BLaER1 (cell line): ENCODE measurements at regions not wholly inside any gene's neighbourhood (a gene's known extent, or its start where the extent isn't known, plus 50 kb on each side); places are given as distances from the start of the nearest gene placed in this dataset.

Experiments
- H3K27ac ChIP-seq: shearing (Covaris generic); formaldehyde crosslinking; 2 replicates; pipeline ENCODE4 v1.8.1; 2022
- H3K27me3 ChIP-seq: shearing (Covaris generic); formaldehyde crosslinking; 2 replicates; pipeline ENCODE4 v1.8.1; 2022
- H3K36me3 ChIP-seq: shearing (Covaris generic); formaldehyde crosslinking; 2 replicates; pipeline ENCODE4 v1.8.1; 2022
- H3K4me1 ChIP-seq: shearing (Covaris generic); formaldehyde crosslinking; 2 replicates; pipeline ENCODE4 v1.8.1; 2022
- H3K4me2 ChIP-seq: shearing (Covaris generic); formaldehyde crosslinking; 2 replicates; pipeline ENCODE4 v1.8.1; 2022
- H3K4me3 ChIP-seq: shearing (Covaris generic); formaldehyde crosslinking; 2 replicates; pipeline ENCODE4 v1.8.1; 2022
- H3K9ac ChIP-seq: shearing (Covaris generic); formaldehyde crosslinking; 2 replicates; pipeline ENCODE4 v1.8.1; 2022
- H3K9me3 ChIP-seq: shearing (Covaris generic); formaldehyde crosslinking; 2 replicates; pipeline ENCODE4 v1.8.1; 2022
- H4K20me1 ChIP-seq: shearing (Covaris generic); formaldehyde crosslinking; 2 replicates; pipeline ENCODE4 v1.8.1; 2022
- Cebpa-rat ChIP-seq: shearing (Covaris generic); IDR thresholded peaks from 2 replicates; pipeline ENCODE4 v1.8.1; 2022

GRCh38 chr17:36837939-36838272 lies 99.4 kb upstream of the LHX1 start:
- Histone ChIP-seq H3K27ac (no peak overlapping the region), H3K9me3 (no peaks in the 10 kb centered on the region), H3K9ac (no peak overlapping the region), H3K4me2 (no peak overlapping the region), H3K4me3 (no peak overlapping the region), H3K4me1 (no peaks in the 10 kb centered on the region), H3K36me3 (no peaks in the 10 kb centered on the region), H4K20me1 (no peaks in the 10 kb centered on the region), H3K27me3 (no peaks in the 10 kb centered on the region)
- no peak for TF ChIP-seq Cebpa-rat

- TF ChIP-seq Cebpa-rat: no peak
- Histone ChIP-seq H3K36me3 (no peaks in the 10 kb centered on the region), H3K9ac (no peak overlapping the region), H3K4me1 (no peaks in the 10 kb centered on the region), H3K27ac (no peak overlapping the region), H3K4me2 (no peak overlapping the region), H3K9me3 (no peaks in the 10 kb centered on the region), H3K4me3 (no peak overlapping the region), H3K27me3 (no peaks in the 10 kb centered on the region), H4K20me1 (no peaks in the 10 kb centered on the region)
Observed at GRCh38 chr17:36839256-36839655, 98.0 kb upstream of the LHX1 start.

GRCh38 chr17:36840796-36841195 lies 96.5 kb upstream of the LHX1 start:
- Histone ChIP-seq H3K27me3 (no peaks in the 10 kb centered on the region), H3K36me3 (no peaks in the 10 kb centered on the region), H3K4me3 (no peak overlapping the region), H3K27ac (no peak overlapping the region), H3K4me1 (peaks cover 2% of the 10 kb centered on the region; the same call in 1 of the 2 replicates), H3K9ac (no peak overlapping the region), H3K9me3 (no peaks in the 10 kb centered on the region), H4K20me1 (no peaks in the 10 kb centered on the region), H3K4me2 (no peak overlapping the region)
- no peak for TF ChIP-seq Cebpa-rat

- no peaks in the 10 kb centered on the region for H3K9me3 ChIP-seq
- H4K20me1 ChIP-seq: no peaks in the 10 kb centered on the region
- H3K36me3 ChIP-seq: no peaks in the 10 kb centered on the region
- H3K27me3 ChIP-seq: no peaks in the 10 kb centered on the region
- H3K9ac ChIP-seq: no peak overlapping the region
- H3K4me1 ChIP-seq: peaks cover 8% of the 10 kb centered on the region; the same call in 1 of the 2 replicates
- no peak overlapping the region for H3K27ac ChIP-seq
- no peak overlapping the region for H3K4me2 ChIP-seq
- no peak overlapping the region for H3K4me3 ChIP-seq
- TF ChIP-seq Cebpa-rat: no peak
Observed at GRCh38 chr17:36842231-36842819, 95.0 kb upstream of the LHX1 start.

- Histone ChIP-seq H3K4me2 (no peak overlapping the region), H3K36me3 (no peaks in the 10 kb centered on the region), H3K27me3 (no peaks in the 10 kb centered on the region), H4K20me1 (no peaks in the 10 kb centered on the region), H3K27ac (no peak overlapping the region), H3K9me3 (no peaks in the 10 kb centered on the region), H3K4me1 (peaks cover 14% of the 10 kb centered on the region), H3K4me3 (no peak overlapping the region), H3K9ac (no peak overlapping the region)
- no peak for TF ChIP-seq Cebpa-rat
Observed at GRCh38 chr17:36842963-36843558, 94.2 kb upstream of the LHX1 start.

- no peak overlapping the region for H3K4me2 ChIP-seq
- H3K4me3 ChIP-seq: no peak overlapping the region
- H3K36me3 ChIP-seq: no peaks in the 10 kb centered on the region
- H4K20me1 ChIP-seq: no peaks in the 10 kb centered on the region
- no peak overlapping the region for H3K27ac ChIP-seq
- H3K27me3 ChIP-seq: no peaks in the 10 kb centered on the region
- H3K9me3 ChIP-seq: no peaks in the 10 kb centered on the region
- peaks cover 22% of the 10 kb centered on the region for H3K4me1 ChIP-seq
- H3K9ac ChIP-seq: no peak overlapping the region
- TF ChIP-seq Cebpa-rat: no peak
Observed at GRCh38 chr17:36844013-36844412, 93.3 kb upstream of the LHX1 start.

GRCh38 chr17:36844601-36845000 lies 92.7 kb upstream of the LHX1 start:
- no peak overlapping the region for H3K4me2 ChIP-seq
- no peak overlapping the region for H3K9ac ChIP-seq
- no peaks in the 10 kb centered on the region for H3K9me3 ChIP-seq
- H3K36me3 ChIP-seq: no peaks in the 10 kb centered on the region
- no peak overlapping the region for H3K4me3 ChIP-seq
- no peaks in the 10 kb centered on the region for H3K27me3 ChIP-seq
- no peak overlapping the region for H3K27ac ChIP-seq
- TF ChIP-seq Cebpa-rat: no peak
- no peaks in the 10 kb centered on the region for H4K20me1 ChIP-seq
- peaks cover 28% of the 10 kb centered on the region for H3K4me1 ChIP-seq

- no peaks in the 10 kb centered on the region for H4K20me1 ChIP-seq
- H3K4me1 ChIP-seq: peaks cover 41% of the 10 kb centered on the region
- no peak for TF ChIP-seq Cebpa-rat
- H3K27me3 ChIP-seq: no peaks in the 10 kb centered on the region
- H3K4me3 ChIP-seq: no peak overlapping the region
- H3K9me3 ChIP-seq: no peaks in the 10 kb centered on the region
- peak overlapping the region; percentile 37; the same call in 1 of the 2 replicates for H3K4me2 ChIP-seq
- H3K9ac ChIP-seq: no peak overlapping the region
- H3K36me3 ChIP-seq: no peaks in the 10 kb centered on the region
- H3K27ac ChIP-seq: no peak overlapping the region
Observed at GRCh38 chr17:36845916-36846315, 91.4 kb upstream of the LHX1 start.

GRCh38 chr17:36846410-36847292 lies 90.6 kb upstream of the LHX1 start:
- H3K36me3 ChIP-seq: no peaks in the 10 kb centered on the region
- H3K4me2 ChIP-seq: 0 out of 2 replicates have a peak overlapping the region, but pooled peaks have one; percentile 19
- H3K9ac ChIP-seq: no peak overlapping the region
- no peaks in the 10 kb centered on the region for H3K27me3 ChIP-seq
- no peak for TF ChIP-seq Cebpa-rat
- no peak overlapping the region for H3K4me3 ChIP-seq
- no peaks in the 10 kb centered on the region for H4K20me1 ChIP-seq
- peaks cover 44% of the 10 kb centered on the region for H3K4me1 ChIP-seq
- H3K27ac ChIP-seq: no peak overlapping the region
- H3K9me3 ChIP-seq: no peaks in the 10 kb centered on the region
